Transverse colon (tissue), 4 donors: ENCODE measurements at regions not wholly inside any gene's neighbourhood (a gene's known extent, or its start where the extent isn't known, plus 50 kb on each side); places are given as distances from the start of the nearest gene placed in this dataset.

ENCODE experiments used
- DNase-seq: peaks from one replicate; pipeline ENCODE4 v3.0.0-alpha.2; 2019
- H3K27ac ChIP-seq, 4 donors: fragments of 200-600 bp; sonication (generic); 2 replicates each; pipeline ENCODE4 v1.5.1; 2016 to 2018; ENCODE audit warnings: inconsistent platforms in 4 of 4
- H3K27me3 ChIP-seq: fragments of 200-600 bp; sonication (generic); 2 replicates; pipeline ENCODE4 v1.5.1; 2017; ENCODE audit warnings: inconsistent platforms
- H3K36me3 ChIP-seq, 4 donors: fragments of 200-600 bp; sonication (generic); 2 replicates each; pipeline ENCODE4 v1.5.1; 2017 to 2019; ENCODE audit warnings: inconsistent platforms in 4 of 4
- H3K4me1 ChIP-seq, 4 donors: fragments of 200-600 bp; sonication (generic); 2 replicates each; pipeline ENCODE4 v1.5.1; 2017 to 2020; ENCODE audit warnings: inconsistent platforms in 4 of 4
- H3K4me3 ChIP-seq, 4 donors: fragments of 200-600 bp; sonication (generic); 1 replicate in 1 of 4; 2 replicates in 3 of 4; pipeline versions ENCODE4 v1.5.1 to v1.6.1; 2017 to 2019; ENCODE audit warnings: inconsistent platforms in 4 of 4
- H3K9me3 ChIP-seq, 2 donors: fragments of 200-600 bp; sonication (generic); 2 replicates each; pipeline ENCODE4 v1.5.1; 2017 to 2019; ENCODE audit warnings: inconsistent platforms in 2 of 2
- CTCF ChIP-seq, 5 experiments: fragments of 200-600 bp in 3 of 5; fragments of 450-650 bp in 2 of 5; sonication (generic) in 3 of 5; IDR thresholded peaks; 1 replicate in 2 of 5; 2 replicates in 3 of 5; pipeline ENCODE4 v1.5.1; 2016 to 2017; ENCODE audit warnings: antibody characterized with exemption in 5 of 5, inconsistent platforms in 3 of 5, mild to moderate bottlenecking in 2 of 5, moderate library complexity in 1 of 5
- EP300 ChIP-seq: sonication (generic); formaldehyde crosslinking; IDR thresholded peaks from one replicate; pipeline ENCODE4 v1.6.1; 2017; ENCODE audit warnings: antibody characterized with exemption, low read depth
- POLR2A ChIP-seq: fragments of 450-650 bp; IDR thresholded peaks from one replicate; pipeline ENCODE4 v1.6.1; 2016; ENCODE audit warnings: antibody characterized with exemption, mild to moderate bottlenecking, moderate library complexity
- POLR2AphosphoS5 ChIP-seq, 3 donors: sonication (generic); formaldehyde crosslinking; IDR thresholded peaks; one replicate each; pipeline ENCODE4 v1.6.1; 2016; ENCODE audit warnings: antibody characterized with exemption in 3 of 3
- WGBS, 2 donors: methylation state at CpG; one replicate each; pipeline ENCODE4 v1.1.5; 2018; ENCODE audit warnings: low coverage in 1 of 2; 5-methylcytosine and 5-hydroxymethylcytosine counted together
- in situ Hi-C, 4 donors: fragments of 200-750 bp; cut with MboI; loops; one replicate each; pipeline versions ENCODE4 v1.15.0 to v1.15.1; 2017; ENCODE audit warnings: low sequenced_read_pairs in 3 of 4, low pct_ligation_motif_present in 1 of 4, low pct_unique_long_range_greater_than_20kb in 1 of 4
- intact Hi-C: fragments of 100-400 bp; cut with DNase I; formaldehyde crosslinking; loops from one replicate; pipeline ENCODE4 v1.15.1; 2023; ENCODE audit warnings: low total_unique reads

DNA sequence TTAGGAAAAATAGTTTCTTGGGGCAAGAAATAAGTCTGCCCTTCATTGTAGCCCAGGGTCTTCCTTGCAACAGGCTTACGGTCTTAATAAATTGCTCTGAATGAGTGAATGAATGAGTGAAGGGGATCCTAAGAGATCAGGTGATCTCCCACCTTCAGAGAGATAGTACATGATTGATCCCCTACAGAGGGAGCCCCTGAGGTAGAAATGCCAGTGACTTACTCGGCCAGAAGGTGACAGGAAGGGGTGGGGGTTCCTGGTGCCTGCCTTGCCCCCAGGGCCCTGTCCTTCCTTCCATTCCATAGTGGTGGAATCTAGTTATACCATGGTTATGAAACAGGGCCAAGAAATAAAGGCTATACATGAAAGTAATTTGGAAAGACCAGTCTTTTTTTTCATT, 215.3 kb upstream of the SSTR4 start:
- Histone ChIP-seq H3K4me1 (no peaks in the 10 kb centered on the region), H3K27ac (no peak overlapping the region), H3K27me3 (no peaks in the 10 kb centered on the region), H3K4me3 (no peak overlapping the region), H3K36me3 (no peaks in the 10 kb centered on the region), H3K9me3 (no peaks in the 10 kb centered on the region)
- in situ Hi-C loops (no loop called here), intact Hi-C loops (no loop called here)
- DNase-seq = no peak
- WGBS, 2 donors = 77 to 80% methylated on average over 1 to 2 of the region's 2 CpGs
- no peak for TF ChIP-seq CTCF (IDR thresholded peaks at IDR 0.05)
- TF ChIP-seq POLR2AphosphoS5 (IDR thresholded peaks at IDR 0.05) = no peak
- no peak for TF ChIP-seq EP300
- no peak for TF ChIP-seq POLR2A

GRCh38 chr20:22821081-22821727, 213.9 kb upstream of the SSTR4 start:
- DNase-seq = no peak

GRCh38 chr20:22821796-22822195, 213.3 kb upstream of the SSTR4 start:
- in situ Hi-C loops = no loop called here
- Histone ChIP-seq H3K4me1 (no peaks in the 10 kb centered on the region), H3K27ac (no peak overlapping the region), H3K36me3 (no peaks in the 10 kb centered on the region), H3K4me3 (no peak overlapping the region), H3K9me3 (no peaks in the 10 kb centered on the region), H3K27me3 (no peaks in the 10 kb centered on the region)
- DNase-seq = no peak
- WGBS, 2 donors = 60% methylated on average over 1 to 4 of the region's 4 CpGs
- intact Hi-C loops = no loop called here
- TF ChIP-seq POLR2A = no peak

More at GRCh38 chr20:22821081-22821727, 213.9 kb upstream of the SSTR4 start:
- intact Hi-C loops (no loop called here), in situ Hi-C loops (no loop called here)
- Histone ChIP-seq H3K27ac (no peak overlapping the region), H3K4me1 (no peaks in the 10 kb centered on the region), H3K4me3 (no peak overlapping the region), H3K9me3 (no peaks in the 10 kb centered on the region), H3K27me3 (no peaks in the 10 kb centered on the region), H3K36me3 (no peaks in the 10 kb centered on the region)
- 53 to 58% methylated on average over 4 to 7 of the region's 7 CpGs for WGBS, 2 donors
- TF ChIP-seq CTCF (IDR thresholded peaks at IDR 0.05) (no peak), POLR2AphosphoS5 (IDR thresholded peaks at IDR 0.05) (no peak), POLR2A (no peak), EP300 (no peak)

GRCh38 chr20:22823119-22823518, 212.0 kb upstream of the SSTR4 start:
- 93 to 100% methylated on average over 3 to 6 of the region's 6 CpGs for WGBS, 2 donors
- H3K4me1 ChIP-seq = no peaks in the 10 kb centered on the region
- H3K27me3 ChIP-seq = no peaks in the 10 kb centered on the region
- intact Hi-C loops = no loop called here
- H3K36me3 ChIP-seq = no peaks in the 10 kb centered on the region
- TF ChIP-seq CTCF (IDR thresholded peaks at IDR 0.05) (no peak), POLR2A (no peak), POLR2AphosphoS5 (IDR thresholded peaks at IDR 0.05) (no peak)
- no peak for DNase-seq
- in situ Hi-C loops = no loop called here
- H3K9me3 ChIP-seq = no peaks in the 10 kb centered on the region
- H3K27ac ChIP-seq = no peak overlapping the region
- no peak overlapping the region for H3K4me3 ChIP-seq

DNA sequence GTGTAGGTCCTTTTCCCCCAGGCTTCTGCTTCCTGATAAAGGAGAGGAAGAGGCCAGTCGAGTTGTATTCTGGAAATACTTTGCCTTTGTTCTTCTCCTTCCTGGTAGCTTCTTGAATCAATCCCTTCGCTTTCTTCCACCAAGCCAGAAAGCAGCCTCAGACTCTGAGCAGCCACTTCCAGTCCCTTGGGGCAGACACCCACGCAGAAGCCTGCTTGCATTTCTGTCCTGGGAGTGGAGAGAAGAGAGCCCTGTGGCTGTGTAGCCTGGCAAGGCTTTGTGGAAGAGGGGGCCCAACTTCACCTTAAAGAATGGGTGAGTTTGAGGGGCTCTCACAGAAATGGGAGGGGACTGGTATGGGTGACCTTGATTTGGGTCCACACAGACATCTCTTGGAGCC, 211.0 kb upstream of the SSTR4 start:
- H3K36me3 ChIP-seq = no peaks in the 10 kb centered on the region
- 75 to 92% methylated on average over 2 to 3 of the region's 3 CpGs for WGBS, 2 donors
- DNase-seq = no peak
- H3K27me3 ChIP-seq = no peaks in the 10 kb centered on the region
- no peak for TF ChIP-seq POLR2A
- TF ChIP-seq EP300 = no peak
- TF ChIP-seq POLR2AphosphoS5 (IDR thresholded peaks at IDR 0.05) = no peak
- no peak for TF ChIP-seq CTCF (IDR thresholded peaks at IDR 0.05)
- H3K4me3 ChIP-seq = no peak overlapping the region
- in situ Hi-C loops (no loop called here), intact Hi-C loops (no loop called here)
- no peak overlapping the region for H3K27ac ChIP-seq
- H3K4me1 ChIP-seq = no peaks in the 10 kb centered on the region
- no peaks in the 10 kb centered on the region for H3K9me3 ChIP-seq
